GM12874 (cell line): ENCODE measurements at regions not wholly inside any gene's neighbourhood (a gene's known extent, or its start where the extent isn't known, plus 50 kb on each side); places are given as distances from the start of the nearest gene placed in this dataset.

Source experiments
- CTCF ChIP-seq: IDR thresholded peaks from 2 replicates; pipeline ENCODE4 v1.5.1; 2011; ENCODE audit warnings: low read depth, mild to moderate bottlenecking, control low read depth, low read length, moderate library complexity; ENCODE audit not compliant: insufficient read depth

- TF ChIP-seq CTCF = no peak
Measured at GRCh38 chr9:28206280-28206679, 633.0 kb upstream of the C9orf72 start.

- no peak for TF ChIP-seq CTCF
Measured at GRCh38 chr9:28207657-28208056, 634.4 kb upstream of the C9orf72 start.

- no peak for TF ChIP-seq CTCF
Measured at GRCh38 chr9:28209130-28209529, 635.8 kb upstream of the C9orf72 start.

GRCh38 chr9:28212979-28213378 lies 639.7 kb upstream of the C9orf72 start:
- no peak for TF ChIP-seq CTCF

GRCh38 chr9:28215536-28216299 lies 642.4 kb upstream of the C9orf72 start:
- TF ChIP-seq CTCF = no peak

GRCh38 chr9:28232686-28233085 lies 659.4 kb upstream of the C9orf72 start:
- no peak for TF ChIP-seq CTCF

- no peak for TF ChIP-seq CTCF
Measured at GRCh38 chr9:28234133-28234893, 661.0 kb upstream of the C9orf72 start.
